Stomach (tissue), 4 donors: ENCODE measurements at regions not wholly inside any gene's neighbourhood (a gene's known extent, or its start where the extent isn't known, plus 50 kb on each side); places are given as distances from the start of the nearest gene placed in this dataset.

Experiments used
- CTCF ChIP-seq, 7 experiments: fragments of 450-650 bp in 4 of 7; fragments of 200-600 bp in 3 of 7; sonication (generic) in 3 of 7; IDR thresholded peaks; one replicate each; pipeline ENCODE4 v1.5.1; 2016 to 2019; ENCODE audit warnings: antibody characterized with exemption in 7 of 7, control low read depth in 2 of 7, mild to moderate bottlenecking in 1 of 7
- EP300 ChIP-seq: sonication (generic); formaldehyde crosslinking; IDR thresholded peaks from one replicate; pipeline ENCODE4 v1.6.1; 2017; ENCODE audit warnings: antibody characterized with exemption
- POLR2A ChIP-seq, 4 donors: fragments of 450-650 bp; IDR thresholded peaks; one replicate each; pipeline ENCODE4 v1.6.1; 2016; ENCODE audit warnings: antibody characterized with exemption in 4 of 4, control low read depth in 2 of 4, mild to moderate bottlenecking in 1 of 4, moderate library complexity in 1 of 4
- POLR2AphosphoS5 ChIP-seq, 3 donors: sonication (generic); formaldehyde crosslinking; IDR thresholded peaks; one replicate each; pipeline ENCODE4 v1.6.1; 2016; ENCODE audit warnings: antibody characterized with exemption in 3 of 3

DNA sequence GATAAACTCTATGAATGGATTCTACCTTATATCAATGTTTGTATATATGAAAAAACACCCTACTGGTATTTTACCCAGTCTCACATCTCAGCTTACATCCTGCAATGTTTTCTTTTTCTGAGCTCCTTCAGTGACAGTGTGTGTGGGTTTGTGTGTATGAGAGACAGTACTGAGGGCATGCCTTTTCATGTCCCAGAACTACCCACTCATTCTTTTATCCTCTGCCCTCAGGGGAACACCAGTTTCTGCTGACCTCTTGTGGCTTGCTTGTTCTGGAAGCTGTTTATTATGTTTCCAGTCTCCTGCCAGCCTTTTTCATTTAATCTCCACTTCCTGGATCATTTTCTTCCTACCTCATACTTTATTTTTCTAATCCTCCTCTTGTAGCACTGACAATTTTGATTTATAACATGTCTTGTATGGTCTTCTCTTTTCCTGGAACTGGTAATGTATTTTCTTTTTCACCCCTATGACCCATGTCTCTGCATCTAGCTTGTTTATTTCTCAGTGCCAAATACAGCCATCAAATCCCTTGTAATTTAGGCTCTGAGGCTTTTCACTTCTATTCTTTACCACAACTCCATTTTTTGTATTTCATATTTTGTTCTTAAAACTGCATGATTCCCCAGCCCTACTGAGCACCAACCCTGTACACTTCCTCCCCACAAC is 195.5 kb upstream of the NLGN4Y start:
- TF ChIP-seq POLR2A (IDR thresholded peaks at IDR 0.05) = no peak
- TF ChIP-seq CTCF (IDR thresholded peaks at IDR 0.05) = no peak
- no peak for TF ChIP-seq POLR2AphosphoS5 (IDR thresholded peaks at IDR 0.05)
- TF ChIP-seq EP300 = no peak
